HG03097 (cell line): ENCODE measurements at regions not wholly inside any gene's neighbourhood (a gene's known extent, or its start where the extent isn't known, plus 50 kb on each side); places are given as distances from the start of the nearest gene placed in this dataset.
"Not testable (repeated sequence)": the region's sequence is repeated elsewhere in the genome, so short reads cannot be mapped to it uniquely, and the experiment has no call there.

ENCODE experiments used
- ATAC-seq: cut with Tn5 transposase; IDR thresholded peaks from one replicate; pipeline ENCODE4 v1.9.1; 2021; ENCODE audit not compliant: unreplicated experiment, low FRiP score

DNA sequence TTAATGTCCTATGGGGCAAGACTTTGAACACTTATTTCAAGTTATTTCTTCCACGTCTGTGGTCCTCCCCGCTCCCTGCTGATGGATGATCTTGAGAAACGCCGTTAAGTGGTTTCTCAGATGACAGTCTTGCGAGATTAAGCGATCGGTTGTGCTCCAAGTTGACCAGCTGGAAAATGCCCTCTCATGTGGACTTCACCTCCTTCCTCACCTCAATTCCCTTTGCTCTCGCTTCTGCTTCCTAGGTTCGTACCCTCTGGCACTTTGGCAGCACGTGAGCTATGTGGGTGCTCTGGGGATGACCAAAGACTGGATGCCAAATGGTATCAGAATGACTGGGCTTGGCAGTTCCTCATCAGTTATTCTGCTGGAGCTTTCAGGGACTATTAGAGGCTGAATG lies 480.0 kb downstream of the ZNF536 start:
- ATAC-seq = no peak

DNA sequence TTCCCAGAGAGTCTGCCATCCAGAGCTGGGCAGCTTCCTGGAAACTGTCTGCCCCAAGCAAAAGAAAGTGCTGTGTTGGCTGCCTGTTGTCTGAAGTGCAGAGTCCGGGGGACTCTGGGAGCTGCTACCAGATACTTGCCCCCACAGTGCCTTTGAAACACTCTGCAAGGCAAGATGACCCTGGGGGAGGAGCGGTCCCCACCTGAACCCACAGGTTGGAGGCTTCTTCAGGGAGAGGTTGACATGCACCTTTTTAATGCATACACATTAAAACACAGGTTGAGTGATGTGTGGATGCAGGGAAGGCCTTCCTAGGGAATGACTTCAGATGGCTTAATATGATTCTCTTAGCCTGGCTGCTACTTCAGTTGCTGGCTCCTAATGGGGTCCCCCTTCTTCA lies 479.5 kb downstream of the ZNF536 start:
- no peak for ATAC-seq

DNA sequence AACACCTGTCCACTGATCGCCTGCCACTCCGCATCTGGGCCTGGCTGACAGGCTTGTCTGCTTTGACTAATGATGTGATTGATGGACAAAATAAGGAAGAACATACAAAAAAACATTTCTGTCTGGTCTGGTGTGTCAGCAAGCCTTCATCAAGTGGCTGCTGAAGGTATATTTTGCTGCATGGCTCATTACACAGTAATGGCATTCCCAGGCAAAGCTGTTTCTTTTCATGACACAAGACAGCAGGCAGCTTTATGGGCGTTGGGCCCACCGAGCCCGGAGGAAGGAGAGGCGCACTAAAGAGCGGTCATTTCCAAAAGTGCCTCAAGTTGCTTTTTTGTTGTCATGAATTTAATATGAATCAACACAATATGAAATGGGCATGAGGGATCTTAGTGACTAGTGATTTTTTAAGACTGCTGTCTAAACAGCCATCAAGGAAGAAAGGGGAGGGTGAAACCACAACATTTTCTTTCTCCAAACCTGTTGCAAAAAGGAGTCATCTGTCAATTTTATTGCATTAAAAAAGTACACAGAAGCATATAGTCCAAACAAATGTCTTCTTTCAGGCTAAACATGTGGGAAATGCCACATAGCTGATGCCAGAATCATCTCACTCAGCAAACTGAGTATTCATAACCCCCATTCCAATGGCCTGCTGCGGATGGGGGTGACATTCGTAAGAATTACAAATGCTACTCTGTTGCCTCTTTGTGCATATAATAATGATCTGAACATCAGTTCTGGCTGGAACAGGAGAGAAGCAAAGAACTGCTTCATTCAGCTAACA lies 476.6 kb downstream of the ZNF536 start:
- ATAC-seq = no peak

DNA sequence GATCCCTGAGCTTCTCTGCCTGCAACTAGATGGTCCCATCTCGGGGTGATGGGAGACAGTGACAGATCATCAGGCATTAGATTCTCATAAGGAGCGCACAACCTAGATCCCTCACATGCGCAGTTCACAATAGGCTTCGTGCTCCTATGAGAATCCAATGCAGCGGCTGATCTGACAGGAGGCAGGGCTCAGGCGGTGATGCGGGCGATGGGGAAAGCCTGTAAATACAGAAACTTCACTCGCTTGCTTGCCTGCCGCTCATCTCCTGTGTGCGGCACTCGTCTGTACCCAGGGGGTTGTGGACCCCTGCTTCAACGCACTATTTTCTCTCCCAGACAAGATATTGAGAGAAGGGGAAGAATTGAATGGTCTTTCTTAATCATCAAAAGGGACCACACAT lies 473.9 kb downstream of the ZNF536 start:
- no peak for ATAC-seq

DNA sequence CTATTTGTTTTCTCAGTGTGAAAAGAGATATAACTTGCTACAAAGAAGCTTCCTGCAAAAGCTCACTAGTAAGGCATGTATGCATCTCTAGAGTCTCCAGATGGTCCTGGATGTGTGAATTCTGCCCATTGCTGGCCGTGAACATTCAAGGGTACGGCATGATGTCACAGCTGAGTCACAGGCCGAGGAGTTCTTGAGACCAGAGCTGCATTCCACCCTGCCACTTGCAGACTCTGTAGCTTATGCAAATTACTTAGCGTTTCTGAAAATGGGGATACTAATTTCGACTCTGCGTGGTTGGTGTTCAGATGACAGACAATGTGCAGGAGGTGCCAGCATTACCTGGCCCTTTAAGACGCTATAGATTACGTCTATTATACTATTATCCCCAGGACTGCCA lies 470.7 kb downstream of the ZNF536 start:
- no peak for ATAC-seq

DNA sequence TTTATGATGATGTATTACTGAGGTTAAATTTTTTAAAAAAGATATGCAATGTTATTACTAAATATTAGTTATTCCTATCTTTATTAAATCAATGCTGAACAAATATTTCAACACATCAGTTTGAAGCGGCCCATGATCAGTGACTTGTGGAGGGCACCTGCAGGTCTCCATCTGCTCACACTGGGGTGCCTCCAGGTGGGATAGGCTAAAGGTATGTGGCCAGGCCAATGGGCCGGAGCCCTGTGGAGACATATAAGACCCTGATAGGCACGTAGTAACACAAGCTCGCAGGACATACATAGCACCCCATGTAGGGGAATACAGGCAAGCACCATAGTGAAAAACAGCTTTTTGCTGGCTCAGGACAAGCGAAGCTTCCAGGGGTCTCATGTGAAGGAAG lies 469.8 kb downstream of the ZNF536 start:
- ATAC-seq = no peak

DNA sequence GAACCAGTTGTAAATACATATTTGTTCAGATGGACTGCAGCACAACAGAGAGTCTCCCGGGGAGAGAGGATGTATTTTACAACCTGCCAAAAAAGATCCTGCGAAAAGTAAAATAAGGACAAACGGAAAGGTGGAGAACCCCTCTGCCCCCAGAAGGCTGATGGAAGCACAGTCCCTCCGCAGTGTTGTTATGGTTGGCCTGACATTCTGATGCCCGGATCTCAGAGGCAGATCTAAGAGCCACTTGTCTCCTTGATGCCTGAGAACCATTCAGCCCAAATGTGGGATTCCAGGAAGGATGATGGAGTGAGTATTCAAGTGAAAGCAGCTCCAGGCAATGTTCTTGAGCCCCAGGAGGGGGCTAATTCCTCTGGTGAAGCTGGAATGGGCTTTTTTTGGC lies 458.7 kb downstream of the ZNF536 start:
- no peak for ATAC-seq

DNA sequence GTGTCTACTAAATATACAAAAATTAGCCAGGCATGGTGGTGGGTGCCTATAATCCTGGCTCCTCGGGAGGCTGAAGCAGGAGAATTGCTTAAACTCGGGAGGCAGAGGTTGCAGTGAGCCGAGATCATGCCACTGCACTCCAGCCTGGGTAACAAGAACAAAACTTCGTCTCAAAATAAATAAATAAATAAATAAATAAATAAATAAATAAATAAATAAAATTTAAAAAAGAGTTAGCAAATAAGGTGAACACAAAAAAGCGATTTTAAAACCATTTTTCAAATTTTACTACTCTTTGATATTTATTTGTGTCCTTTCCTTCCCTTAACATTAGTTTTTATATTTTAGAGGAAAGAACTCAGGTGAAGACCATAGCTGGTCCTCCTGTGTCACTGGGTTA lies 453.3 kb downstream of the ZNF536 start:
- not testable (repeated sequence) for ATAC-seq

DNA sequence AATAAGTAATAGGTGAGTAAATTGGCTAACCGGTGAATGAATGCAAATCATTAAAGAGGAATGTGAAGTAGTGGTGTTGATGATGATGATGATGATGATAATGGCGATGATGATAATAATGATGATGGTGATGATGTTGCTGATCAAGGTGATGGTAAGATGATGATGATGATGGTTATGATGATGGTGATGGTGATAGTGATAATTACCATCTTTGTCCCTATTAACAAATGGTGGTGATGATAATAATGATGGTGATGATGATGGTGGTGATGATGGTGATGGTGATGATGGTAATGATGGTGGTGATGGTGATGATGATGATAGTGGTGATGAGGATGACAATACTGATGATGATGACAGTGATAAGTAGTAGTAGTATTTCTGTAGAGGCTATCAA lies 452.6 kb downstream of the ZNF536 start:
- no peak for ATAC-seq

DNA sequence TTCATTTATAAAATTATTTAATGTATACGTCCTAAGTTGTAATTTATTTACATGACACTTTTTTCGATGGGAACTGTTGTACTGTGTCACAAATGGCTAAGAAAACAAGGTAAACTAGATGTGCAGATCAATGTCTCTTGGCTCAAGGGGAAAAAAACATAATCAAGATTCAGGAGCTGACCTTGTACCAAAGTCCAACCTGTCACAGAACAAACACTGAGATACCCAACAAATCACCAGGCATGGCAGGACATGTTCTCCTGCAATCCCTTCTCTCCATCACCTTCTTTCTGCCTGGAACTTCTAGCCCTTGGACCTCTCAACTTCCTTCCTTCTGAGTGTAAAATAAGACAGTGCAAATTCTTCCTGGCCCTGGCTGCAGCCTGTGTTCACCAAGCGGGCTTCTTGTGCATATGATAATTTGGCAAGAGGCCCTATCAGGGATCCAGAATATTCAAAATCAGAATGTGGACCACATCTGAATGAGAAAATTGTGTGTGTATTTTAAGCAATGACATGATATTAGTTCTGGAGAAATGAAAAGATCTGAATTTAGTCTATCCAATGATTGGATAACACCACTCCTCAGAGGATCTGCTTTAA lies 445.9 kb downstream of the ZNF536 start:
- no peak for ATAC-seq

DNA sequence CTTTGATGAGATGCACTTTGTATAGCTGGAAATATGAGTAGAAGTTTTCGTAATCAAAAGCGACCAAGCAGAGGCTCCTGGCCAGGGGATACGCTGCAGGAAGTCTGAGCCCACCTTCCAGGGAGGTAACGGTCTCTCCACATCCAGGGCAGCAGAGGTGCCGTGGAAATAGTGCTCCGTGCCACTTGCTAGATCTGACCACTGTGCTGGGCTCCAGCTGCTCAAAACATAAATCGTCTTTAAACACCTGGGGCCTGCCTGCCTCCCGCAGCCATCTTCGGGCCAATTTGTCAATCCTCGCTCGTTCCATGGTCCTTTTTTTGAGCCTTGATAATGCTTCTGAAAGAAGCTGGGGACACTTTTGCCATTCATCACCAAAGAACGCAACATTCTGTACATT lies 445.0 kb downstream of the ZNF536 start:
- ATAC-seq = no peak

DNA sequence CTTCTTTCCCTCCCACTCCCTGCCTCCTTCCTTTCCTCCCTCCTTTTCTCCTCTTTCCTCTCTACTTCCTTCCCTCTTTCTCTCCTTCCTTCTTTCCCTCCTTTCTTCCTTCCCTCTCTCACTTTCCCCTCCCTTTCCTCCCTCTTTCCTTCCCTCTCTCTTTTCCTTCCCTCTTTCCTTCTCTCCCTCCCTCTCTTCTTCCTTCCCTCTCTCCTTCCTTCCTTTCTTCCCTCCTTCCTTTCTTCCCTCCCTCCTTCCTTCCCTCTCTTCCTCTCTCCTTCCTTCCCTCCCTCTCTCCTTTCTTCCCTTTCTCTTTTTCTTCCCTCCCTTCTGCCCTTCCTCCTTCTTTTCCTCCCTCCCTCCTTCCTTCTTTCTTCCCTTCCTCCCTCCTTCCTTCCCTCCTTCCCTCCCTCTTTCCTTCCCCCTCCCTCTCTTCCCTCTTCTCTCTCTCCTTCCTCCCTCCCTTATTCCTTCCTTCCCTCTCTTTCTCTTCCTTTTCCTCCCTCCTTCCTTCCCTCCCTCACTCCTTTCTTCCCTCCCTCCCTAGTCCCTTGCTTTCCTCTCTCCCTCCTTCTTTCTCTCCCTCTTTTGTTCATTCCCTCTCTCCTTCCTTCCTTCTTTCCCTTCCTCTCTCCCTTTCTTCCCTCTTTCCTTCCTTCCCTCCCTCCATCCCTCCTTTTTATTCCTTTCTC lies 443.9 kb downstream of the ZNF536 start:
- ATAC-seq = no peak

DNA sequence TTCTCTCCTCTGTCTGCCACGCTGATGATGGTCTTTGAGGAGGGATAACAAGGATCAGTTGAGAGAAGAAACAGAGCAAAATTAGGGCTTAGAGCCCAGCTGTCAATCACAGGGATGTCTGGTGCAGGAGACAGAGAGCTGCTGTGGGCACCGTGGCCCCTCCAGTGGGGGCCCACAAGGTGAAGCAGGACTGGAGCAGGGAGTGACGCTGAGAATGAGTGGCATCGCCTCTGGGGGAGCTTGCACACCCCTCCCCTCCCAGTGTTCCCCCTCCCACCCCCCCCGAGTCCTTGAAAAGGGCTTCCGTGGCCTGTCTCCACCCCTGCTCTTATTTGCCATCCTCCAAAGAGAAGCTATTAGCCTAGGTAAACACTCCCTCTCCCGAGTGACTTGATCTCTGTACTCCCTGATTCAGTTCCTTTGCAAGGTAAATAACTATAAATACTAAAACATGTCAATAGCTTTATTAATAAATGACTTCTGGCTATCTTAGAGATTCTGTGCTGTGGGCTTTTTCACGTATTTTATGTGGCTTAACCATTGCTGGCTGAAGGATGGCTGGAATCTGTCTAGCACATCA lies 440.0 kb downstream of the ZNF536 start:
- ATAC-seq = no peak

DNA sequence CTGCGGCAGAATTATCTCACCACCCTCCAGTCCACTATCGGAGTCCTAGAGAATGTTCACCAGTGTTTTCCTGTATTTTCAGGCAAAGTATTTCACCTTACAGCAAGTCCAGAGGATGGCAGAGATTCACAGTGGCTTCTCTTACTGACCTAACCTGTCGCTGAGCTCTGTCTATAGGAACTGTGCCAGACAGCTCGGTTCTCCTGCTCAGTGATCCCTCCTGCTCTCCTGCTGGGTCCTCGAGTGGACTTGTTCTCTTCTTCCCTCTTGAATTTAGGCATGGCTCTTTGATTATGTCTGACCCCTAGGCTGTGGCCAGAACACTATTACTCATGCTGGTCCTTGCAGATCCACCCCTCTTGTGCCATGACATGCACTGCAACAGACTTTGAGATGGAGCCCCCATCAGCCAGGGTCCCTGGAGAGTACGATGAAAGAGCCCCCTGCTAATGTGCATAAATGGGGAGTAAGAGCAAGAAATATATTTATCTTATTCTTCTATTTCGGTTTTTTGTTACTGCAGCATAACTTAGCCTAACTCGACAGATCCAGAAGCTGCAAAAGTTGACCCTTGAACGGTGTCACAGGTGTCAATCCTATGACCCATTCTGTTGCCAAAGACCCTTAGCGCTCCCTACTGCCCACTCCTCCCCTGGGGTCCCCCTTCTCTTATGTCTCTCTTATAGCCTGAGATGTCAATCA lies 439.4 kb downstream of the ZNF536 start:
- no peak for ATAC-seq

DNA sequence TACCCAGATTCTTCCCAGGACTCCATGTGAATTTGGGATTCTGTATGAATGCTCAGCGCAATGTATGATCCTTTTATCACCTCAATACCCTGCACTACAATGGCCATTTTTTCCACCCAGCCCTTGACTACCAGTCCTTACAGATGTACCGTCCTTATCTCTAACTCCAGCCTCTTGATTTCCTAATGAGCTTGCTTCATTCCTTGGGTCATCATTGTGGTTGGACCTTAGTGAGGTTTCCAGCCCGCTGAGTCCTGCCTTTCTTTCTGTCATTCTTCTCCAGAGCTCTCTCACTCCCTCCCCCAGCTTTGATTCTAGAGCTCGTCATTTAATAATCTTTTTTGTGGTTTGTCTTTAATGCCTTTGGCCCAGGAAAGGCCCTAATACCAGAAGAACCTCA lies 438.5 kb downstream of the ZNF536 start:
- ATAC-seq = no peak

DNA sequence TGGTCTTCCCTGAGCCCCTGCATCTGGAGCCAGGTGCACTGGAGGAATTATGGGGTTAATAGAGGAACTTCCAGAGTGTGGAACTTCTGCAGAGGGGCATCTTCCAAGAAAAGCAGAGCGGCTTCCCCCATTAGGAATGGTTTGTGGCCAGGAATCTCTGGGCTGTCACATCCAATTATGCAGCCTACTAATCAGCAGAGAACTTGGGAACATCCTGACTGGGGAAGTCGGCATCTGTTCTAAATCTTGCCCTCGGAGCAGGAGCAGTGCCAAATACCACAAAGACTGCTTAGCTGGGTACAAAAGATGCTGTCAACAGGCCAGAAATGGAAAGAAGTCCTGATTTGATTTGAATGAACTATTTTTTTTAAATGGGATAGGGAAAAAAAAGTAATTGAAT lies 435.1 kb downstream of the ZNF536 start:
- no peak for ATAC-seq

DNA sequence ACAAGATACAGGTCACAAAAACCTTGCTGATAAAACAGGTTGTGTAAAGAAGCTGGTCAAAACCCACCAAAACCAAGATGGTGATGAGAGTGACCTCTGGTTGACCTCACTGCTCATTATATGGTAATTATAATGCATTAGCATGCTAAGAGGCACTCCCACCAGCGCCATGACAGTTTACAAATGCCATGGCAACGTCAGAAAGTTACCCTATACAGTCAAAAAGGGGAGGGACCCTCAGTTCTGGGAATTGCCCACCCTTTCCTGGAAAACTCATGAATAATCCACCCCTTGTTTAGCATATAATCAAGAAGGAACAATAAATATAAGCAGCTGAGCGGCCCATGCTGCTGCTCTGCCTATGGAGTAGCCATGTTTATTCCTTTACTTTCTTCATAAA lies 434.1 kb downstream of the ZNF536 start:
- ATAC-seq = no peak

DNA sequence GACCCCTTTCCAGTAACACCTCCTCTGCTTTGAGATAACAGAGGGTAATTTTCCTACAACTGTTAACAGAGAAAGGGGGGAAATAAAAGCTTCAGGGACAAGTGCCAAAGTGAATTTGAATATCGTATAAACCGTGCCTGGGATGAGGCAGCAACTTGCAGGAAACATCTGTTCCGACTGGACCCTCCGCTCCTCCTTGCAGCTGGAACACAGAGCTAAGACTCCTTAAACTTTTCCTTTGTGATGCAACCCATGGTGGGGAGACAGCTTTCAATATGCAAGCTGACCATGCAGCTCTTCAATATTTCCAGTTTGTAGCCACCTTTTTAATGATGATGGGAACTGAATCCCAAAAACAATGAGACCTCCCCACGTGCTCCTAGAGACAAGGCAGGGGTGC lies 432.6 kb downstream of the ZNF536 start:
- ATAC-seq = no peak

DNA sequence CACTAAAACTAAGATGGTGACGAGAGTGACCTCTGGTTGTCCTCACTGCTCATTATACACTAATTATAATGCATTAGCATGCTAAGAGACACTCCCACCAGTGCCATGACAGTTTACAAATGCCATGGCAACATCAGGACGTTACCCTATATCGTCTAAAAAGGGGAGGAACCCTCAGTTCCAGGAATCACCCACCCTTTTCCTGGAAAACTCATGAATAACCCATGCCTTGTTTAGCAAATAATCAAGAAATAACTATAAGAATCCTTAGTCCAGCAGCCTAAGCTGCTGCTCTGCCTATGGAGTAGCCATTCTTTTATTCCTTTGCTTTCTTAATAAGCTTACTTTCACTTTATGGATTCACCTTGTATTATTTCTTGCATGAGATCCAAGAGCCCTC lies 432.1 kb downstream of the ZNF536 start:
- ATAC-seq = not testable (repeated sequence)

DNA sequence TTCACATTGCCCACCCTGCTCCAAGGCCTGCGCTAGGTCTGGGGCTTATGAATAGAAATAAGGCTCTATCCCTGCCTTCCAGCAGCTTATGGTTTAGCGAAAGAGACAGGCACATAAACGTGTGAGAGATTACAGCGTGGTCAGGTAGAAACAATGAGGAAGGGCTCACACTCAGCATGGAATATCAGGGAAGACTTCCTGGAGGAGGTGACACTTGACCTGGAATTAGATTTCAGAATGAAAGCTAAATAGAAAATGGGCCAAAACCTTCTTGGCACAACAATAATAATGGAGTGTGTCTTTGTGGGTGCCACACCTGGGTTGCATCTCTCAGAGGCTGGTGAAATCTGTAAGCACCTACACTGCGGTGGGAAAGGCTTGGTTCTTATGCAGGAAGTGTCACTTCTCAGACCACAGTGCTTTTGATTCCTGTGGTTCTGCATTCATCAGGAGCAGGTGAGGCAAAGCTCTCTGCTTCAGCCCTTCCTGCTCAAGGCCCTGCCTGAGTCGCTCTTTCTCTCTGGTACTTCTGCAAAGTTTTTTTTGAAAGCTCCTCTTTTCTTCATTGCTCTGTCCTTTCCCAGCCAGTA lies 430.3 kb downstream of the ZNF536 start:
- no peak for ATAC-seq
